D721Med (cell line): ENCODE measurements at regions not wholly inside any gene's neighbourhood (a gene's known extent, or its start where the extent isn't known, plus 50 kb on each side); places are given as distances from the start of the nearest gene placed in this dataset.

Source experiments
- DNase-seq: peaks from one replicate; pipeline ENCODE4 v3.0.0; 2011; ENCODE audit warnings: low spot score; ENCODE audit not compliant: insufficient read length
- FAIRE-seq: peaks from 2 replicates; lab custom pipeline; 2011; peaks lifted over from hg19 to GRCh38; lab: Jason Lieb, UNC
- CTCF ChIP-seq: IDR thresholded peaks from 2 replicates; pipeline ENCODE4 v1.5.1; 2012; ENCODE audit warnings: mild to moderate bottlenecking, control low read depth; ENCODE audit not compliant: insufficient read depth; ENCODE audit errors: missing control alignments

DNA sequence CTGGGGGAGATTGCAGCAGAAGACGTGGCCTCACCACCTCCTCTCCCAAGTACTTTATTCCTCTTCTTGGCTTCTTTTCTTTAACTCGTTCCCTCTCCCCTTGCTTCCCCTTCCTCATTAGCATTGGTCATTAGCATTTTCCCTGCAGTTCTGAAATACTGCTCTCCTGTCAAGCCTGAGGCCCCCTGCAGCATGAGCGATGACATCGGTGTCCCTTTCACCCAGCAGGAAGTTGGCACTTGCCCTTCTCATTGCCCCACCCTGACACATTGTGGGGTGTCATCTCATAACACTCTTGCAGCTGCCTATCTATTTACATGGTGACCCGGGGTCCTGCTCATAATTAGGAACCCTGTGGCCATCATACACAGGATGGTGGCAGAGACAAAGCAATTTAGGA, 167.1 kb downstream of the ARRDC4 start:
- TF ChIP-seq CTCF = no peak
- DNase-seq (no peak), FAIRE-seq (no peak)

GRCh38 chr15:98131924-98132323, 171.4 kb downstream of the ARRDC4 start:
- FAIRE-seq (no peak), DNase-seq (no peak)
- TF ChIP-seq CTCF = no peak

DNA sequence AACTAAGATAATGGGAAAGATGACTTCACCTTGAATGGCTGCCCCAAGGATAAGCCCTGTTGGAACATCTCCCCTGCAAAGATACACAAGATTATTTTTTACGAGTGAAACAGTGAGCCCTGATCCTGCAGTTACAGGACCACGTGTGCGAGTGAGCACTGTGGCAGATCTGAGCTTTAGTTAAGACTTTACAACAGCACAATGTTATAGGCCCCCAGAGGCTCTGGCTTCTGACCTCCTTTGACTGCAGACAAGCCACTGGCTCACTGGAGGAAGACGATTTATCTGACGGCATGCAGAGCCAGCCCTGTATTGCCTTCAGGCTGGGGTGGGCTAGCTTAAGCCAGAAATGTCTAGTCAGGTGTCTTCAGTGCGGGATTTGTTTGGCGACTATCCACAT, 174.4 kb downstream of the ARRDC4 start:
- FAIRE-seq (no peak), DNase-seq (no peak)
- TF ChIP-seq CTCF = no peak

DNA sequence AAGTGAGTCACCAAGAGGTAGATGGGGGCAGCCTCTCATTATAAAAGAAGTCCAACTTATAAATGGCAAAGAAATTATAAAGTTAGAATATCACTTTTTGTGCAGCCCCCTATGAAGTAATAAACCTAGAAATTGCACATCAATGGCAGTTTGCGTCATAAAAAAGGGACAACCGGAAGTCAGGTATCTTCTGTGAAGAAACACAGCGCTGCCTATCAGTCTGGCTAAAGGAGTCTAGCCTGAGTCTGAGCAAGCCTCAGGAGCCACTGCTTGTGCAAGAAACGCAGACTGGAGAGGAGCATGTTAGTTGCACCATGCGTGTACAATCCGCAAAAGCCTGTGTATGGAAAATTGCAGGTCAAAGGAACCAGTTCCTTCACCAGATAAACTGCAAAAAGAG, 178.4 kb downstream of the ARRDC4 start:
- no peak for FAIRE-seq
- DNase-seq = no peak
- TF ChIP-seq CTCF = no peak

DNA sequence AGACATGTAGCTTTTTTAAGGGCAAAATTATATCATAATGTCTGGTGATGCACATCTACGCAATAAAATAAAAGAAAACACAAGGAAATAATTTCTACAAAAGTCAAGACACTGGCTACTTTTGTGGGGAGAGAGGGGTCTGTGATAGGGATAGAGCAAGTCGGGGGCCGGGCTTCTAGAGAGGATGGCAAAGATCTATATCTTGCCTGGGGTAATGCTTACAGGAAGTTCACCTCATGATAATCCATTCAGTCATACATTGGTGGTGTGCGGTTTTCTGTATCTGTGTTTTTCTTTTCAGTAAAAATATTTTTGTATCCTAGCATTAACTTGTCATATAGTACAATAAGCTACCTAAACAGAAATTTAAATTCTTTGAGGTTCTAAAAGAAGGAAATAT, 178.8 kb downstream of the ARRDC4 start:
- DNase-seq = no peak
- FAIRE-seq = no peak
- TF ChIP-seq CTCF = no peak

DNA sequence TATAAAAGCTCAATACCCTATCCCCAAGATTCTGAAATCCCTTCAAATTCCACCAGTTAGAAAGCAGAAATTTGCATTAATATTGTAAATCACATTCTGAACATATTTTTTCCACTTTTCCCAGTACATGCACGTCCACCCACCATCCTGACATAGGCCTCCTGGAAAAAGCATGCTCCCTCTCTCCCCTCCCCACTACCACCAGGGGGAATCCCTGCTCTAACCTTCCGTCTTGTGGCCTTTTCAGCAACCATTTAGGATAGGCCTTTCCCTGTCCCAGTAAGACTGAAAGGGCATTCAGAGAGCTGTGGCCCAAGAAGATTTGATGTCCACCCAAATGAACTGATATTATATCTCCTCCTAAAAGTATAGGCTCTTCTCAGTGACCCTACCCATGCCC, 182.1 kb downstream of the ARRDC4 start:
- DNase-seq = no peak
- FAIRE-seq = no peak
- no peak for TF ChIP-seq CTCF

GRCh38 chr15:98143116-98143515, 182.6 kb downstream of the ARRDC4 start:
- no peak for FAIRE-seq
- TF ChIP-seq CTCF = no peak
- DNase-seq = no peak
